Cerebellar nuclear complex (tissue), 1 donor: ENCODE measurements at regions not wholly inside any gene's neighbourhood (a gene's known extent, or its start where the extent isn't known, plus 50 kb on each side); places are given as distances from the start of the nearest gene placed in this dataset.

Source experiments
- DNase-seq, 2 experiments: peaks; one replicate each; lab custom pipeline; 2025; lab: John Stamatoyannopoulos, UW

DNA sequence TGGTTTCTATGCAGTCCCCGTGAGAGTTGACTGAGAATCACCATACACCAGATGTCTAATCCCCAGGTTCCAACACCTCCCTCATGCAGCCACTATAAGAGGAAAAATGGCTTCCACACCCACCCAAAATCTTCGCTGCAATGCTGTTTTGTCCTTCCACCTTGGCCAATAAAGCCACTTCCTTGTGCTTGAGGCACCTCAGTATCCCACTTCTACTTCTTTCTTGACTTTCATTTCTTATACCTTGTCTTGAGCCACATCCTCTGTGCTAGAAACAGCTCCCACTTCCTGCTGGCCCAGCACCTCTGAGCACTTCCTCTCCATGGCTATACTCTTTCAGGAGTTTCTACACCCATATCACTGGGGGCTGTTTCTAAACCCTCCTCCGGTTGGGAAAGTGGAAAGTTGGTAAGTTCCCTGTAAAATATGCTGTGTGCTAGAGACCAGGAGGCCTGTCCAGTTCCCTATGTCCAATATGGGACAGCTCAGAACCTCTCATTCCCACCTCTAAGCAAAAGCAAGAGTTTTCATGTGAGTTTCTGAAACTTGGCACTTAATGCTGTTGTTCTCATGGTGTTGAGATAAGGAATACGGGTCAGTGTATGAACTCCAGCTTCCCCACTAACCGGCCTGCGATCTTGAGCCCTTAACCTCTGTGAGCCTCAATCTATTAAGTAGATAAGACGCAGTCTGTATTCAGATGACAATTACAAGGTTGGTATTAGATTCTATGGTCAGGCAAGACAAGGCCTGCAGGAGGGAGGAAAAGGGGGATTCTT is 209.1 kb upstream of the ID2 start:
- DNase-seq, result no peak

DNA sequence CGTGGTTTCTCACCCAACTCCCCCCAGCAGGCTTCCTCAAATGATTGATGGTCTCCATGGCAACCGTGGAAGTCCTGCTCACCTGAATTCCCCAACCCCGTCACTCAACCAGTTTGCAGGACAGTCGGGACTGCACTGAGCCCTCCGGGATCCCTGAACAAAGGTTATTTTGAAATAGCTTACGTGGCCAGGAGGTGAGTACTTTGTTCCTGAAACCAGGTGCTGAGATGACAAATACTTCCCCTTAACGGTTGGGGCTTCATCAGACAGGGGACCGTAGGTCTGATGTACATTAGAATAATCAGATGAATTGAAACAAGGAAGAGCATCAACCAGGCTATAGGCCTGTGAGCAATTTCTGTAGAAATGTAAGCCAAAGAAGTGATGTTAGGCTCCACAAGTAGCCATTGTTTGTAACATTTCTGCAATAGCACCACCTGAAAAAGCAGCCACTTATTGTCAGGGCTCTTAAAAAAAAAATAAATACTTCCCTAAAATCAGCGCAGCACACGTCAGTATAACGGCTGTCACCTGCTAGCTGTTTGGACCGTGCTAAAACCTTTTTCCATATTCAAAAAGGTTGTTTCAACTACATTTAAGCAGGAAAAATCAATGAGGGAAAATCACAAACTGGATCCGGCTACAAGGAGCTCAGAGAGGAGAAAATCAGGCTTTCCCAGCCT is 206.4 kb upstream of the ID2 start:
- no peak for DNase-seq

DNA sequence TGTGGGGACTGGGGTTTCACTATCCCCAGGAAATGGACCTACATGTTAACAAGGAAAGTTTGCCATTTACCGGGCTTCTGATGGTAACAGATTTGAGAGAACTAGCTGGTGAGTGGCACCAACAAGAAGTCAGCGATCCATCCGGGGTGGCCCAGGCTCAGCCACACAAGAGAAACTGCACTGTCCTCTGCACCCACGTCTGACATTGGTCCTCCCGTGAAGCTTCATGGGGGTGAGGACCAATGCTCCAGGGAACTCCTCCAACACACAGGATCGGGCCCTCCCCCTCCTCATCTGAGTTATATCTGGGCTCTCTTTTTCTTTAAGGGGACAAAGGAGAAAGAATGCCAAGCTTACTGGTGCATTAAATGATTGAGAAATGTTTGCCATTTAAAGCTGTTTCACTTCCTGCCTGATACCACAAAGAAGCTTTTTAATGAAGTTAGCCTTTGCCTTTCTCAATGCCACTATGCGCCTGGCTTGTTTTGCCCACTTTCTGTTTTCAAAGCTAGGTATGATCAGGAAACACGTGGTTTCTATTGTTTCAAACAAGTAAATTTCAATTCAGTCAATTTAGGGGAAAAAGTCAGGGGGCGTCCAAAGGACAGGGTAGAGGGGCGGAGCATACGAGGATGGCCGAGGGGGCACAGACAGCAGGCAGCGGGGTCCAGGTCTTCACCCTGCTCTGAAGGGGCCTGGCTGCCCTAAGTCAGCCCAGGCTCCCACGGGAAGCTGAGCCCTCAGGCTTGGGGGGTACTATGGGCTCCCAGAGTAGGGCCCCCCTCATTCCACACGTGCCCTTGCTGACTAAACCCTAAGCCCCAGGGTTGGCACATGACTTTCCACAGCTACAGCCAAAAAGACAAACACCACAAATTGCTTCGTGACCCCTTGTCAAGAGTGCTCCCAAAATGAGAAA is 204.0 kb upstream of the ID2 start:
- DNase-seq, result no peak

DNA sequence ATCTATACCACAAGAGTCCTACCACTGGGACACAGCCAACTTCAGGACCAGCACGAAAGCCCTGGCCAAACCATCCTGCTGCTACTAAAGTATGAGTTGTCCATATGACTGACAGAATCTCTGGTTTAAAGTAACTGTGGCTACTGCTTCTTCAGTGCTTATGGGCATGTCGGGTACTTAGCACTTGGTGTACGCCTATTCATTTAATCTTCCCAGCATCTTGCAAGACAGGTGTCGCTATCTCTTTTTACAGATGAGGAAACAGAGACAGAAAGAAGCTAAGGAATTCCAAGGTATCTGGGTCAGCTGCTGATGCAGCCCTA is 203.4 kb upstream of the ID2 start:
- DNase-seq, result no peak

DNA sequence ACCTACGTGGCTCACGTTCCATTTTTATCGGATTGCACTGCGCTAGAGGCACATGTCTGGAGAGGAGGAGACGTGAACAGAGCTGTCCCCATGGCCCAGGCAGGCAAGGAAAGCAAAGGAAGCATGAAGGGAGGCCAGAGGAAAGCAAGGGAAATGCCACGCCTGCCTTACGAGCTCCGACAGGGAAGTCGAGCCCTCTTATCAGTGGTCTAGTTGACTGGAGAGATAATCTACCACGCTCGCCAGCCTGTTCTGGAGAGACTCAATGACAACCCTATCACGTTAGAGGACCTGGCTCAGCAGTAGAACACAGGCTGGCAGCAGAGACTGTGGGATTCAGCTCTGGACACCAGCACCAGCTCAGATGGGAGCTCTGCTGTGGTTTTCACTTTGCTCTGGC is 202.6 kb upstream of the ID2 start:
- DNase-seq, result no peak

DNA sequence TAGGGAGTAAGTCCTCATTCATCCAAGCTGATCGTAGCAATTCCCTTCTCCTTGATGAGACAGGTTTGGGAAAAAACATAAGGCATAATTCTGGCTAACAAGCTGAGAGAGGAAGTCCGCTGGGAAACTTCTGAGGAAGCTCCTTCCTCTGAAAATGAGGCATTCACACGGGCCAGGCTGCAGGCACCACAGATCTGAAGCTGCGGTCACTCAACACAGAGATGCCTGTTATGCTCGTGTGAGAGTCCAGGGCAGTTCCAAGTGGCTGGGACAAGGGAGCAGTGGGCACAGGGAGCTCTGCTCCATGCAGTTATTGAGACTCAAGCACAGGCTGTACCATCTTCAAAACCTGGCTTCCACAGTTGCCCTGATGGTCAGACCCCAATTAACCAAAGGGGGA is 200.9 kb upstream of the ID2 start:
- DNase-seq, result no peak

DNA sequence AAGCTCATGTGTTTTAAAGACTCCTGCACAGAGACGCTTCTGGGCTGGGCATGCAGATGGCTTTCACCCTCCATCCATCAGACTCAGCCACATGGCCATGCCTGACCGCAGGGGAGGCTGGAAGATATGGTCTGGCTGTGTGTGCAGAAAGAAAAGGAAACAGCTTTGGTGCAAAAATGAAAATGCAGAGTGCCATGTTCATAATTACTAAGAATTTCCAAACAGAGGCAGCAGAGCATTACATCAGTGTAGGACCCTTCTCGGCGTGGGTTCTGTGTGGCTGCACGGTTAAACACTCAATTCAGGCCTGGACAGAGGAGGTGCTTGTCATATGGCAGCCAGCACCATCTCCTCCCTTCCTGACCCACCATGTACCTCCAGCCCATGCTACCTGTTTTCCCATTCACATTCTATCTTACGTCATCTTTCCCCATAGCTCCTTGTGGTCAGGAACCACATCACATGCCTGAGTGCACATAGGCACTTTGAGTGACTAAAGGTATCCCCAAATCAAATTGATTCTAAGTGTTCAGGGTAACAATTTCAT is 200.3 kb upstream of the ID2 start:
- DNase-seq, result no peak

DNA sequence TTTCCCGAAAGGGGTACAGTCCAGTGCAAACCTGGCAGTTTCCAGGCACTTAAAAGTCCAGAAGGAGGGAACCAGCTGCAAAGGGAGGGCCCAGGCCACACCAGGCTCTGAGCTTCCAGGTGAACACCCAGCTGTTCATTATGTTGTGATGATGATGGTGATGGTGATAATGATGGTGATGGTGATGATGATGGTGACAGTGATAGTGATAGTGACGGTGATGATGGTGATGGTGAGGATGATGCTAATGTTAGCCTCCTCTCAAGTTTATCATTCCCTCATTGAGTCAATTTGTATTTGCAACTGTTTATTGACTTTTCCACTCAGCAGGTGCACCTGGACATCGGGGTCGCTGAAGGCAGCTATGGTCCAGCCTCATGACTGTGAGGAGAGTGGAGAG is 199.4 kb upstream of the ID2 start:
- no peak for DNase-seq

DNA sequence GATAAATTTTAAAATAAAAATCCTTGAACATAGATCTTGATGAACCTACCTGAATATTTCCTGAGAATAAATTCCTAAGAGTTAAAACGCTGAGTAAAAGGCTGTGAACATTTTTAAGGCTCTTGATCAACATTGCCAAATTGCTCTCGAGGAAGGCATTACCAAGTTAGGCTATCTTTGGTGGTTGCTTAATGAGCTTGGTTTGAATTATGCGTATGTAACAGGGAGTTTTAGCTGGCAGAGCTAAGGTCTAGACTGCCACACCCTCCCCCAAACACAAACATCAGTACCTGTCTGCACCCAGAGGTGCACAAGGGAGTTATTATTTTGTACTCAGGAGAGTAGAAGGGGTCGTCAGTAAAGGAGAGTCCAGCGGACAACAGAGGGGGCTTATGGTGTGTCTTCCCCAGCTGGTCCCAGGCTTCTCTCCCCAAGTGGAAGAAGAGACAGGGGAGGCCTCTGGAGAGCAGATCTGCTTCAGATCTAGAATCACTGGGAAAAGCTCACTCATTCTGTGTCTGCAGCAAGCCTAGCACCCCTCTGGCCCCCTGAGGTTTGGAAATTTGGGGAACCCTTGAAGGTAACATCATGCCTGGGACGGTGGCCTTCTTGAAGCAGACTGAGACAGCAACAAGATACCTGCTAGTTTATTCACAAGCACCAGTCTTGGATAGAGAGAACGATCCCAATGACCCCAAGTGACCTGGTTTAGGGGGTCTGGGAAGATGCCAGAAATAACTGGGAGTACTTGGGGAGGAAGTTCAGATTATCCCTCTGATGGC is 197.2 kb upstream of the ID2 start:
- DNase-seq, result no peak

DNA sequence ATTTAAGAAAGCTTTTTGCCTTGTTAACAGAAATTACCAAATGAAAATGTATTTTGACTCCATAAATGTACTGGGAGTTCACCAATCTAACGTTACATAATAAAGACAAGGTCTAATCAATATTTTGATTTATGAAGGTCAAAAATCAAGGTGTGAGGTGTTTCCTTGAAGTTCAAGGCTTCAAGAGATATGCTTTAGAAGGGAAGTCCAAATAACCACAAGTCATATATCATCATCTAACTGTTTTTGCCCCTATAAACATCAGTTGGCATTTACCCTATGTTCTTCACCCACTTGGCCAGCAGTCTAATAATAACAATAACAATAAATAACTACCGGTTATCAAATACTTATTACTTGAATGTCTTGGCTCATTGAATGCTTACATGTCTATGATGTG is 196.1 kb upstream of the ID2 start:
- DNase-seq, result no peak

DNA sequence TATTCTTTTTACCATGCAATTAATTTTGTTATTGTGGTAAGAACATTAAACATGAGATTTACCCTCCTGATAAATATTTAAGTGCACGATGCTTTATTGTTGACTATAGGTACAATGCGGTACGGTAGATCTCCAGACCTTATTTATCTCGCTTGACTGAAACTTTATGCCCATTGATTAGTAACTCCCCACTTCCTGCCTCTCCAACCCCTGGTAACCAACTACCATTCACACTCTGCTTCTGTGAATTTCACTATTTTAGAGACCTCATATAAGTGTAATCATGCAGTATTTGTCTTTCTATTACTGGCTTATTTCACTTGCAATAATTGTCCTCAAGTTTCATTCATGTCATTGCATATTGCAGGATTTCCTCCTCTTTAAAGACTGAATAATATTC is 195.7 kb upstream of the ID2 start:
- no peak for DNase-seq

DNA sequence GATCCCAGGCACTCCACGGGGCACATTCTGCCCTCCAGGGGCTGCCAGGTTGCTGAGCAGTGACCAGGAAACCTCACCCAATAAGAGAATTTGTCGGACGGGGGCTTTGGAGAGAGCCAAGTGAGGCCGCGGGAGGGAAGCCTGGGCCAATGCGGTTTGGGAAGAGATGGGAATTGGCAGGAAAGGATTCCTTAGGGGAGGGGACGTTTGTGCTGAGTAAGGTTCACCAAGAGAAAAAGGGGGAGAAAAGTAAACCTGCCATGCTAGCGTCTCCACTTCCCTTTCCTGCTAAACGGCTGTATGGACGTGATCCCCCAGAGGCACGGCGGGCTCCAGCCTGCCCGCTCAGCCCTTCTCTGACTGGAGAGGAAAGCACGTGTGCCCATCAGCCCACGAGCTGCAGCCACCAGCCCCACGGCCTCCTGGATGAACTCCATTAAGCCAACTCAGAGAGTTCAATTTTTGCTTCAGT is 194.4 kb upstream of the ID2 start:
- DNase-seq, result no peak

DNA sequence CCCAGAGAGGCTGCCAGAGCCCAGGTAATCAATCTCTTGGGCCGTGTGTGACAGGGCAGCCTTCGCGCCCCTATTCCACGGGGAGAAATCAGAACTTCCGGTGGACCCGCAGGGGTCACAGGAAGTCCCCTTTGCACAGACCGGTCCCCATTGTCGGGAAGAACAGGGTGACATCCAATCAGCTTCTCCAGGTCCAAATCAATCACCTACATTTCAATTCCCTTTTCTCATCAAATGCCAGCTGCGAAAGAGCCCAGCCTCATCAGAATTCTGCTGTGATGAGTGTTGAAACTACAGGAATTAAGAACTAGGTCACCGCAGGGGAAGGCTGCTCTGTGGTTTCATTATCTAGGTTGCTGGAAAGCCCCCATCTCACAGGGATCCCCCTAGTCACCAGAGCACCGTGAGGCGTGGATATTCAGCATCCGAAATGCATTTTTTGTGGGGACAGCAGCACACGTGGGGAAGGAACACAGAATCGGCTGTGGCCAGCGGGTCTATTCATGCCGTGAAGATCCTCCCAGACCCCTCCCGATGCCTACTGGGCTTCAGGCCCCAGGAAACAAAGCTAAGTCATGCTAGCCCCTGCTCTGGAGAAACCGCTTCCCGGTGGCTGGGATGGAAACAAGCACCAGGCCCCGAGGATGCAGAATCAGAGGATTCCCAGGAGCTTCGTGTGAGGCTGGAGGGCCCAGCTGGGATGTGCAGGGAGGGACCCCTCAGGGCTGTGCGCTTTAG is 193.7 kb upstream of the ID2 start:
- no peak for DNase-seq

DNA sequence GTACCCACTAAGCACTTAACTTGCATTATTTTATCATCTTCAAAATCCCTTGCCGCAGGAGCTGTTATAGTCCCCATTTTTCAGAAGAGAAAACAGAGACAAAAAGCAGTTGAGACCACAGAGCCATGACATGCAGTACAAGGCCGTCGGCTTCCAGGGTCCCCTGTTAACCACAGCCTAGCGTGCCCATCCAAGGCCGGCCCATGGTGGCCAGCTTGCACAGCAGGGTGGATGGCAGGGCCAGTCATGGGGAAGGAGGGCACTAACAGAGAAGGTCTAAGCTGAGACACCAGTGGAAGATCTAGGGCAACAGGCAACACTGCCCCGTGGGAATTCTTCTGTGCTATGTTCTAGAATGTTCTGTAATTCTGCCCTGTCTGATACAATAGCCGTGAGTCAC is 192.6 kb upstream of the ID2 start:
- DNase-seq, result no peak

DNA sequence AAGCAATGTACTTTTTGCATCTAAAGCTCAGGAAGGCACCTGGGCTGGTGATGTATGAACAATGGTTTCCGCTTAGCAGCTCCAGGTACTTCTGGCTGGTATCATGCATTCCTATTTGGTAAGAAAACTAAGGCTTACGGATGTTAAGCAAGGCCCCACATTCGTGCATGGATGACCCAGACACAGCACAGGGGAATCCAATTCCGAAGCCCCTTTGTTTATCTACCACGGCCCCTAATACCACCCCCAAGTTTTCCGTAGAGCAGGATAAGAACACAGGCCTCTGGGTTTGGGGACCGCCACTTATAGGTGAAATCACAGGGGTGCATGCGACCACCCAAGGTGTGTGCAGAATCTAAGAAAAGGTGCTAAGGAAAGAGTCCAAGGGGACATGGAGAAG is 192.1 kb upstream of the ID2 start:
- DNase-seq, result no peak

DNA sequence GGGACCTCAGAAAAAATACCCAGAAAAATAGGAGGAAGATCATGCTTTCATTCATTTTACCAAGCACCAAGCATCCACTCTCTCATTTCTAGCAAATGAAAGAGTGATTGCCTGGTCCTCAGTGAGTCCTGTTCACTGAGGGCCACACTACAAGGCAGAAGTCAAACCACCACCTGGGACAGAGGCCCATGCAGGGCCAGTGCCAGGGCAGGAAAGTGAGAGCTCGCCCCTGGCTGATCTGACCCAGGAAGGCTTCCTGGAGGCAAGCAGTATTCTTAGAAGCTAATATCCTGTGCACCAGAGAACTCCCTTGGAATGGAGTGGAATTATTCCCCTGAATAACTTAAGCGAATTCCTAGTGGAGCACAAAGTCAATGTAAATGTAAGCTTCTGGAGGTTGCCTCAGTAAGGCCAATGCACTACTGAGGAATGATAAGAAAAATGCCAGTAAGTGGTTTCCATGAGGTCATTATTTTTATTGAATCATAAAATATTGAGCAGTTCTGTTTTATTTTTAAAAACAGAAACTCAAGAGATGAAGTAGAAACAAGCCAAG is 191.6 kb upstream of the ID2 start:
- no peak for DNase-seq

DNA sequence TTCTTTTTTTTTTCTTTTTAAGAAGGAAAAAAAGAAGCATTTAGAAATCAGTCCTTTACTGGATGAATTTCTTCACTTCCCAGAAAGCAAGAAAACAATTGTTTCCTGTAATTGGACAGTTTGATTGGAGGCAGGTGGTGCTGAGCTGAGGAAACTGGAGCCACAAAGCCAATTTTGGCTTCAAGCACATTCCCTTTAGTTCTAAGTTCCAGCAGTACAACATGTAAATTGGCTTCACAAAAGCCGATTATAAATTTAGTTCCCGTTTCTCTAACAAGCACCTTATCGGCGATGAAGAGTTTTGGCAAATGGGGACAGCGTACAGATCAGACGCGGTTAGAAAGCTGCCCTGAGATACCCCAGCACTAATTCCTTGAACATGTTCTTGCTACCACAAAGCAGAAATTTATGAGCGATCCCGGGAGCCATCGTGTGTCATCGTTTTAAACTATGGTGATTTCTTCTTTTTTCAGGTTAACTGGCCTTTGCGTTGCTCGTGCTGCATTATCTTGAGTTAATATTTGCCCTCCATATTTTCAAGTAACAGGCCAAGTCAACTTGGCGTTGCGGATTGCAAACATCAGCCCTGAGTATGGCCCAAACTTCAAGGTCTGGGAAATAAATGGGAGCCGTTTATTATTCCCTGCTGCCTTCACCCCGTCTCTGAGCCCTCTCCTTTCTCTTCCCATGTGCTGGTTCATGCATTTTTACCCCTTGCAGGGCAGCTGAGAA is 190.4 kb upstream of the ID2 start:
- no peak for DNase-seq

DNA sequence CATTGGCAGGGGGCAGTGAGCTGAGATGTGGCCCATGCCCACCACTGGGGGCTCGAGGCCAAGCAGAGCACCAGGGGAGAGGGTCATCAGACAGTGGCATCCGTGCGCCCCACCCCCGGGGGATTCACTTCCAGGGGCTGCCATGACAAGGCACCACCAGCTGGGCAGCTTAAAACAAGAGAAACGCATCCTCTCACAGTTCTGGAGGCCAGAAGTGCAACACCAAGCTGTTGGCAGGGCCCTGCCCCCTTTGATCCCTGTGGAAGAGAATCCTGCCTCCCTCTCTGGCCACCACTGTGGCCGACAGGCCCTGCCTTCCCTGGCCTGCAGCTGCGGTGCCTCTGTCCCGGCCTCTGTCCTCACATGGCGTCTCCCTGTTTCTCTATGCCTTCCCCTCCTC is 187.7 kb upstream of the ID2 start:
- no peak for DNase-seq

DNA sequence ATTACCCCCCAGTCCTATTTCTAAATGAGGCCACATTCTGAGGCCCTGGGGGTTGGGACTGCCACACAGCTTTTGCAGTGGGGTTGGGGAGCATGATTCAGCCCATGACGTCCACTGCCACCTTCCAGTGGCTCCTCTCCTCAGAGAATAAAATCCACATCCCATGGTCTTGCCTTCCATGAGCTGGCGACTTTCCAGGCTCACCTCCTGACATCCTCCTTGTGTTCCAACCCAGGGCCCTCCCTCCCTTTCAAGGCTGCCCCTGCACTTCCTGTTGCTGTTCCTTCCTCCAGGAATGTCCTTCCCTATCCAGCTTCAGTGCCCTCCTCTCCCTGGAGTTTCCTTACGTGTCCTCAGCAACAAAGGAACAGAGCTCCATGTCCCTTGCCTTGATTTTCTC is 187.3 kb upstream of the ID2 start:
- no peak for DNase-seq
